C4-2B (cell line): ENCODE measurements at regions not wholly inside any gene's neighbourhood (a gene's known extent, or its start where the extent isn't known, plus 50 kb on each side); places are given as distances from the start of the nearest gene placed in this dataset.
"Not testable (repeated sequence)": the region's sequence is repeated elsewhere in the genome, so short reads cannot be mapped to it uniquely, and the experiment has no call there.

Experiments
- ZFX ChIP-seq: fragments of 450-650 bp; IDR thresholded peaks from 2 replicates; pipeline ENCODE4 v1.6.1; 2017
- TF ChIP-seq, protein P1 (sequence below): fragments of 450-650 bp; conservative IDR thresholded peaks from 2 replicates; pipeline ENCODE4 v1.5.1; 2017; ENCODE audit warnings: mild to moderate bottlenecking

DNA sequence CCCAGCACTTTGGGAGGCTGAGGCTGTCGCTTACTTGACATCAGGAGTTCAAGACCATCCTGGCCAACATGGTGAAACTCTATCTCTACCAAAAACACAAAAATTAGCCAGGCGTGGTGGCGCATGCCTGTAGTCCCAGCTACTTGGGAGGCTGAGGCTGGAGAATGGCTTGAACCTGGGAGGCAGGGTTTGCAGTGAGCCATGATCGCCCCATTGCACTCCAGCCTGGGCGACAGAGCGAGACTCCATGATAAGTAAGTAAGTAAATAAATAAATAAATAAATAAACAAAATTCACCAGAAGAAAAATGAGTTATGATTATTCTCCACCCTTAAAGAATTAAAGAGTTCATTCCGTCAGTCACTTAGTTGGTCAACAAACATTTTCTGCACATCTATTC, 63.1 kb downstream of the COPRS start:
- TF ChIP-seq, protein P1, sequence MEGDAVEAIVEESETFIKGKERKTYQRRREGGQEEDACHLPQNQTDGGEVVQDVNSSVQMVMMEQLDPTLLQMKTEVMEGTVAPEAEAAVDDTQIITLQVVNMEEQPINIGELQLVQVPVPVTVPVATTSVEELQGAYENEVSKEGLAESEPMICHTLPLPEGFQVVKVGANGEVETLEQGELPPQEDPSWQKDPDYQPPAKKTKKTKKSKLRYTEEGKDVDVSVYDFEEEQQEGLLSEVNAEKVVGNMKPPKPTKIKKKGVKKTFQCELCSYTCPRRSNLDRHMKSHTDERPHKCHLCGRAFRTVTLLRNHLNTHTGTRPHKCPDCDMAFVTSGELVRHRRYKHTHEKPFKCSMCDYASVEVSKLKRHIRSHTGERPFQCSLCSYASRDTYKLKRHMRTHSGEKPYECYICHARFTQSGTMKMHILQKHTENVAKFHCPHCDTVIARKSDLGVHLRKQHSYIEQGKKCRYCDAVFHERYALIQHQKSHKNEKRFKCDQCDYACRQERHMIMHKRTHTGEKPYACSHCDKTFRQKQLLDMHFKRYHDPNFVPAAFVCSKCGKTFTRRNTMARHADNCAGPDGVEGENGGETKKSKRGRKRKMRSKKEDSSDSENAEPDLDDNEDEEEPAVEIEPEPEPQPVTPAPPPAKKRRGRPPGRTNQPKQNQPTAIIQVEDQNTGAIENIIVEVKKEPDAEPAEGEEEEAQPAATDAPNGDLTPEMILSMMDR = not testable (repeated sequence)
- TF ChIP-seq ZFX = not testable (repeated sequence)
